HepG2 (cell line): ENCODE measurements at regions not wholly inside any gene's neighbourhood (a gene's known extent, or its start where the extent isn't known, plus 50 kb on each side); places are given as distances from the start of the nearest gene placed in this dataset.

Experiments used
- BCL3 ChIP-seq: sonication (generic); formaldehyde crosslinking; IDR thresholded peaks from 2 replicates; pipeline ENCODE4 v1.5.1; 2020; ENCODE audit warnings: mild to moderate bottlenecking, missing genetic modification reagents, moderate library complexity
- E2F1 ChIP-seq: sonication (generic); formaldehyde crosslinking; IDR thresholded peaks from 2 replicates; pipeline ENCODE4 v1.5.0; 2020; ENCODE audit warnings: missing genetic modification reagents
- PRDM10 ChIP-seq: sonication (generic); formaldehyde crosslinking; IDR thresholded peaks from 2 replicates; pipeline ENCODE4 v1.4.0; 2020; ENCODE audit warnings: low read depth, missing genetic modification reagents
- ZNF235 ChIP-seq: sonication (generic); formaldehyde crosslinking; IDR thresholded peaks from 2 replicates; pipeline ENCODE4 v1.8.1; 2023; ENCODE audit warnings: mild to moderate bottlenecking, missing genetic modification reagents, borderline replicate concordance
- ZNF550 ChIP-seq: sonication (generic); formaldehyde crosslinking; IDR thresholded peaks from 2 replicates; pipeline ENCODE4 v1.4.0; 2020; ENCODE audit warnings: mild to moderate bottlenecking, missing genetic modification reagents, borderline replicate concordance
- ZNF558 ChIP-seq: sonication (generic); formaldehyde crosslinking; IDR thresholded peaks from 2 replicates; pipeline ENCODE4 v1.9.0; 2022; ENCODE audit warnings: mild to moderate bottlenecking, missing genetic modification reagents, borderline replicate concordance
- ZNF761 ChIP-seq: sonication (generic); formaldehyde crosslinking; conservative IDR thresholded peaks from 2 replicates; pipeline ENCODE4 v1.4.0; 2020; ENCODE audit warnings: mild to moderate bottlenecking, missing genetic modification reagents

- no peak for TF ChIP-seq PRDM10 (CRISPR knock-in tag)
- no peak for TF ChIP-seq ZNF235 (CRISPR knock-in tag)
- no peak for TF ChIP-seq ZNF550 (CRISPR knock-in tag)
- no peak for TF ChIP-seq BCL3 (CRISPR knock-in tag)
- TF ChIP-seq ZNF761 = no peak
- no peak for TF ChIP-seq ZNF558 (CRISPR knock-in tag)
- no peak for TF ChIP-seq E2F1
Observed at GRCh38 chr19:30178721-30179402, 193.3 kb upstream of the ZNF536 start (continued).
